HL-60 (cell line): ENCODE measurements at regions not wholly inside any gene's neighbourhood (a gene's known extent, or its start where the extent isn't known, plus 50 kb on each side); places are given as distances from the start of the nearest gene placed in this dataset.

Experiments used
- GABPA ChIP-seq: IDR thresholded peaks from 2 replicates; pipeline ENCODE4 v1.6.1; 2012; ENCODE audit warnings: low read depth
- POLR2AphosphoS5 ChIP-seq: IDR thresholded peaks from 2 replicates; pipeline ENCODE4 v1.6.1; 2012; ENCODE audit warnings: low read depth
- SPI1 ChIP-seq: IDR thresholded peaks from 2 replicates; pipeline ENCODE4 v1.6.1; 2012; ENCODE audit warnings: low read depth, mild to moderate bottlenecking, borderline replicate concordance
- TF ChIP-seq, protein P1 (sequence below): IDR thresholded peaks from one replicate; pipeline ENCODE4 v1.5.1; 2011; ENCODE audit warnings: low read length, control low read depth, inconsistent platforms; ENCODE audit not compliant: insufficient read depth
- TF ChIP-seq, protein P2 (sequence below): IDR thresholded peaks from 2 replicates; pipeline ENCODE4 v1.6.1; 2012; ENCODE audit warnings: low read depth; ENCODE audit not compliant: insufficient replicate concordance

DNA sequence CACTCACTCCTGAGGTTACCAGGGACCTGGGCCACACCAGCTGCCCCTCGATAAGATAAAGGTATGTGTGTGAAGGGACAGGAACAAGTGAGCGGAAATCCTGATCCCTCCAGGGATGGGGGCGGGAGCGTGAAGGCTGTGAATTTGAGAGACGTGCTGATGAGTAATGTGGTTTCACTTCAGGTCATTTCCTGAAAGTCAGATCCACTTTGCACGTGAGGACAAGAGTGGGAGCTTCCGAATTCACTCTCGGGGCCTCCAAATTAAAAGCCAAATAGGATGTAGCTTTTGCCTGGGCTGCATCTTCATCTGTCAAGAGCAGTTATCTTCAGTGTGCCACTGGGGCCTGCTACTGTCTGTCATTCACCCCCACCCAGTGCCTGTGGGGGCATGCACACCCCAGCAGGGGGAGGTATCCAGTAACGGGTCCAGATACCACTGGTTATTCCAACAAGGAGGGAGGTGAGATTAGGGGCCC, 87.4 kb upstream of the LHX1 start:
- TF ChIP-seq, protein P1, sequence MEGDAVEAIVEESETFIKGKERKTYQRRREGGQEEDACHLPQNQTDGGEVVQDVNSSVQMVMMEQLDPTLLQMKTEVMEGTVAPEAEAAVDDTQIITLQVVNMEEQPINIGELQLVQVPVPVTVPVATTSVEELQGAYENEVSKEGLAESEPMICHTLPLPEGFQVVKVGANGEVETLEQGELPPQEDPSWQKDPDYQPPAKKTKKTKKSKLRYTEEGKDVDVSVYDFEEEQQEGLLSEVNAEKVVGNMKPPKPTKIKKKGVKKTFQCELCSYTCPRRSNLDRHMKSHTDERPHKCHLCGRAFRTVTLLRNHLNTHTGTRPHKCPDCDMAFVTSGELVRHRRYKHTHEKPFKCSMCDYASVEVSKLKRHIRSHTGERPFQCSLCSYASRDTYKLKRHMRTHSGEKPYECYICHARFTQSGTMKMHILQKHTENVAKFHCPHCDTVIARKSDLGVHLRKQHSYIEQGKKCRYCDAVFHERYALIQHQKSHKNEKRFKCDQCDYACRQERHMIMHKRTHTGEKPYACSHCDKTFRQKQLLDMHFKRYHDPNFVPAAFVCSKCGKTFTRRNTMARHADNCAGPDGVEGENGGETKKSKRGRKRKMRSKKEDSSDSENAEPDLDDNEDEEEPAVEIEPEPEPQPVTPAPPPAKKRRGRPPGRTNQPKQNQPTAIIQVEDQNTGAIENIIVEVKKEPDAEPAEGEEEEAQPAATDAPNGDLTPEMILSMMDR, result no peak
- TF ChIP-seq, protein P2, sequence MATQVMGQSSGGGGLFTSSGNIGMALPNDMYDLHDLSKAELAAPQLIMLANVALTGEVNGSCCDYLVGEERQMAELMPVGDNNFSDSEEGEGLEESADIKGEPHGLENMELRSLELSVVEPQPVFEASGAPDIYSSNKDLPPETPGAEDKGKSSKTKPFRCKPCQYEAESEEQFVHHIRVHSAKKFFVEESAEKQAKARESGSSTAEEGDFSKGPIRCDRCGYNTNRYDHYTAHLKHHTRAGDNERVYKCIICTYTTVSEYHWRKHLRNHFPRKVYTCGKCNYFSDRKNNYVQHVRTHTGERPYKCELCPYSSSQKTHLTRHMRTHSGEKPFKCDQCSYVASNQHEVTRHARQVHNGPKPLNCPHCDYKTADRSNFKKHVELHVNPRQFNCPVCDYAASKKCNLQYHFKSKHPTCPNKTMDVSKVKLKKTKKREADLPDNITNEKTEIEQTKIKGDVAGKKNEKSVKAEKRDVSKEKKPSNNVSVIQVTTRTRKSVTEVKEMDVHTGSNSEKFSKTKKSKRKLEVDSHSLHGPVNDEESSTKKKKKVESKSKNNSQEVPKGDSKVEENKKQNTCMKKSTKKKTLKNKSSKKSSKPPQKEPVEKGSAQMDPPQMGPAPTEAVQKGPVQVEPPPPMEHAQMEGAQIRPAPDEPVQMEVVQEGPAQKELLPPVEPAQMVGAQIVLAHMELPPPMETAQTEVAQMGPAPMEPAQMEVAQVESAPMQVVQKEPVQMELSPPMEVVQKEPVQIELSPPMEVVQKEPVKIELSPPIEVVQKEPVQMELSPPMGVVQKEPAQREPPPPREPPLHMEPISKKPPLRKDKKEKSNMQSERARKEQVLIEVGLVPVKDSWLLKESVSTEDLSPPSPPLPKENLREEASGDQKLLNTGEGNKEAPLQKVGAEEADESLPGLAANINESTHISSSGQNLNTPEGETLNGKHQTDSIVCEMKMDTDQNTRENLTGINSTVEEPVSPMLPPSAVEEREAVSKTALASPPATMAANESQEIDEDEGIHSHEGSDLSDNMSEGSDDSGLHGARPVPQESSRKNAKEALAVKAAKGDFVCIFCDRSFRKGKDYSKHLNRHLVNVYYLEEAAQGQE, result no peak
- no peak for TF ChIP-seq POLR2AphosphoS5
- no peak for TF ChIP-seq GABPA
- TF ChIP-seq SPI1, result no peak
